Stimulated activated memory B cell treated with anti-CD40 and anti-IgM and Interleukin-4, amounts not matched to agents 10 μg/mL and 1 μg/mL and 100 μg/mL, for 72 hours (primary cell): ENCODE measurements at regions not wholly inside any gene's neighbourhood (a gene's known extent, or its start where the extent isn't known, plus 50 kb on each side); places are given as distances from the start of the nearest gene placed in this dataset.

Experiments
- ATAC-seq: fragments of 150-1000 bp; cut with Tn5 transposase; 2 replicates; pipeline ENCODE4 v1.10.0; 2021
- H3K27ac Mint-ChIP-seq: one replicate; pipeline ENCODE4 v1.8.0; 2022; ENCODE audit warnings: mild to moderate bottlenecking, mixed read lengths
- H3K27me3 Mint-ChIP-seq: one replicate; pipeline ENCODE4 v1.8.0; 2022; ENCODE audit warnings: mixed read lengths
- H3K36me3 Mint-ChIP-seq: one replicate; pipeline ENCODE4 v1.8.0; 2022; ENCODE audit warnings: mixed read lengths
- H3K4me1 Mint-ChIP-seq: one replicate; pipeline ENCODE4 v1.8.0; 2022; ENCODE audit warnings: mixed read lengths
- H3K4me3 Mint-ChIP-seq: one replicate; pipeline ENCODE4 v1.8.0; 2022; ENCODE audit warnings: mild to moderate bottlenecking, moderate library complexity, mixed read lengths
- H3K9me3 Mint-ChIP-seq: one replicate; pipeline ENCODE4 v1.8.0; 2022; ENCODE audit warnings: mixed read lengths

GRCh38 chr14:101058571-101058970 lies 155.0 kb upstream of the RTL1 start:
- Mint-ChIP-seq H3K36me3 (no peaks in the 10 kb centered on the region), H3K27me3 (no peaks in the 10 kb centered on the region), H3K9me3 (peaks cover 8% of the 10 kb centered on the region), H3K4me3 (no peak overlapping the region), H3K27ac (no peak overlapping the region), H3K4me1 (no peaks in the 10 kb centered on the region)
- ATAC-seq = no peak

- H3K27me3 Mint-ChIP-seq = no peaks in the 10 kb centered on the region
- no peaks in the 10 kb centered on the region for H3K36me3 Mint-ChIP-seq
- no peak overlapping the region for H3K27ac Mint-ChIP-seq
- no peaks in the 10 kb centered on the region for H3K4me1 Mint-ChIP-seq
- no peak overlapping the region for H3K4me3 Mint-ChIP-seq
- H3K9me3 Mint-ChIP-seq = peaks cover 5% of the 10 kb centered on the region
- no peak for ATAC-seq
Observed at GRCh38 chr14:101060171-101060601, 156.7 kb upstream of the RTL1 start.

GRCh38 chr14:101061411-101062064 lies 158.0 kb upstream of the RTL1 start:
- Mint-ChIP-seq H3K27me3 (no peaks in the 10 kb centered on the region), H3K4me1 (no peaks in the 10 kb centered on the region), H3K36me3 (no peaks in the 10 kb centered on the region), H3K9me3 (peaks cover 3% of the 10 kb centered on the region), H3K4me3 (no peak overlapping the region), H3K27ac (no peak overlapping the region)
- no peak for ATAC-seq

- Mint-ChIP-seq H3K4me1 (no peaks in the 10 kb centered on the region), H3K27ac (no peak overlapping the region), H3K9me3 (peaks cover 2% of the 10 kb centered on the region), H3K27me3 (no peaks in the 10 kb centered on the region), H3K4me3 (no peak overlapping the region), H3K36me3 (no peaks in the 10 kb centered on the region)
- no peak for ATAC-seq
Observed at GRCh38 chr14:101062065-101062450, 158.5 kb upstream of the RTL1 start.

- no peak for ATAC-seq
- Mint-ChIP-seq H3K9me3 (peaks cover 2% of the 10 kb centered on the region), H3K27ac (no peak overlapping the region), H3K4me1 (no peaks in the 10 kb centered on the region), H3K27me3 (peaks cover 4% of the 10 kb centered on the region), H3K4me3 (no peak overlapping the region), H3K36me3 (no peaks in the 10 kb centered on the region)
Observed at GRCh38 chr14:101062601-101063000, 159.1 kb upstream of the RTL1 start.

- Mint-ChIP-seq H3K4me1 (no peaks in the 10 kb centered on the region), H3K9me3 (peaks cover 2% of the 10 kb centered on the region), H3K27me3 (peaks cover 9% of the 10 kb centered on the region)
Observed at GRCh38 chr14:101063121-101063520, 159.6 kb upstream of the RTL1 start.

GRCh38 chr14:101064121-101064661 lies 160.7 kb upstream of the RTL1 start:
- no peak for ATAC-seq
- peaks cover 19% of the 10 kb centered on the region for H3K27me3 Mint-ChIP-seq
- H3K4me1 Mint-ChIP-seq = no peaks in the 10 kb centered on the region
- no peak overlapping the region for H3K4me3 Mint-ChIP-seq
- no peak overlapping the region for H3K27ac Mint-ChIP-seq
- H3K36me3 Mint-ChIP-seq = no peaks in the 10 kb centered on the region
- H3K9me3 Mint-ChIP-seq = peaks cover 2% of the 10 kb centered on the region

More at GRCh38 chr14:101063121-101063520, 159.6 kb upstream of the RTL1 start:
- no peaks in the 10 kb centered on the region for H3K36me3 Mint-ChIP-seq
- H3K4me3 Mint-ChIP-seq = no peak overlapping the region
- ATAC-seq = no peak
- no peak overlapping the region for H3K27ac Mint-ChIP-seq

- ATAC-seq = no peak
- Mint-ChIP-seq H3K27me3 (peaks cover 24% of the 10 kb centered on the region), H3K9me3 (peaks cover 2% of the 10 kb centered on the region), H3K27ac (no peak overlapping the region), H3K36me3 (no peaks in the 10 kb centered on the region), H3K4me3 (no peak overlapping the region), H3K4me1 (no peaks in the 10 kb centered on the region)
Observed at GRCh38 chr14:101064718-101065117, 161.2 kb upstream of the RTL1 start.

- Mint-ChIP-seq H3K36me3 (no peaks in the 10 kb centered on the region), H3K9me3 (peaks cover 2% of the 10 kb centered on the region), H3K27ac (no peak overlapping the region)
Observed at GRCh38 chr14:101065246-101065645, 161.7 kb upstream of the RTL1 start.

GRCh38 chr14:101065696-101066694 lies 162.5 kb upstream of the RTL1 start:
- H3K27ac Mint-ChIP-seq = no peak overlapping the region
- no peaks in the 10 kb centered on the region for H3K4me1 Mint-ChIP-seq
- no peaks in the 10 kb centered on the region for H3K36me3 Mint-ChIP-seq
- H3K4me3 Mint-ChIP-seq = no peak overlapping the region
- no peak for ATAC-seq
- H3K27me3 Mint-ChIP-seq = peaks cover 36% of the 10 kb centered on the region
- H3K9me3 Mint-ChIP-seq = peaks cover 2% of the 10 kb centered on the region

More at GRCh38 chr14:101065246-101065645, 161.7 kb upstream of the RTL1 start:
- Mint-ChIP-seq H3K27me3 (peaks cover 29% of the 10 kb centered on the region), H3K4me1 (no peaks in the 10 kb centered on the region), H3K4me3 (no peak overlapping the region)
- ATAC-seq = no peak

GRCh38 chr14:101066826-101067510 lies 163.4 kb upstream of the RTL1 start:
- Mint-ChIP-seq H3K36me3 (no peaks in the 10 kb centered on the region), H3K4me1 (no peaks in the 10 kb centered on the region), H3K4me3 (no peak overlapping the region), H3K27me3 (peaks cover 40% of the 10 kb centered on the region), H3K9me3 (peaks cover 2% of the 10 kb centered on the region), H3K27ac (no peak overlapping the region)
- no peak for ATAC-seq

GRCh38 chr14:101068313-101069227 lies 165.0 kb upstream of the RTL1 start:
- Mint-ChIP-seq H3K4me1 (no peaks in the 10 kb centered on the region), H3K4me3 (no peak overlapping the region)

GRCh38 chr14:101069228-101069549 lies 165.7 kb upstream of the RTL1 start:
- no peak for ATAC-seq
- H3K4me1 Mint-ChIP-seq = no peaks in the 10 kb centered on the region
- H3K36me3 Mint-ChIP-seq = no peaks in the 10 kb centered on the region
- H3K4me3 Mint-ChIP-seq = no peak overlapping the region
- H3K27me3 Mint-ChIP-seq = peaks cover 47% of the 10 kb centered on the region
- H3K27ac Mint-ChIP-seq = no peak overlapping the region
- no peaks in the 10 kb centered on the region for H3K9me3 Mint-ChIP-seq

More at GRCh38 chr14:101068313-101069227, 165.0 kb upstream of the RTL1 start:
- no peak for ATAC-seq
- Mint-ChIP-seq H3K36me3 (no peaks in the 10 kb centered on the region), H3K9me3 (no peaks in the 10 kb centered on the region), H3K27me3 (peaks cover 40% of the 10 kb centered on the region), H3K27ac (no peak overlapping the region)

- no peak overlapping the region for H3K27ac Mint-ChIP-seq
- no peaks in the 10 kb centered on the region for H3K4me1 Mint-ChIP-seq
- H3K36me3 Mint-ChIP-seq = no peaks in the 10 kb centered on the region
- peaks cover 53% of the 10 kb centered on the region for H3K27me3 Mint-ChIP-seq
- no peak overlapping the region for H3K4me3 Mint-ChIP-seq
- H3K9me3 Mint-ChIP-seq = no peaks in the 10 kb centered on the region
- no peak for ATAC-seq
Observed at GRCh38 chr14:101069666-101070362, 166.3 kb upstream of the RTL1 start.
